Neural cell (in vitro differentiated cells): ENCODE measurements at regions not wholly inside any gene's neighbourhood (a gene's known extent, or its start where the extent isn't known, plus 50 kb on each side); places are given as distances from the start of the nearest gene placed in this dataset.

ENCODE experiments used
- H2AFZ ChIP-seq: fragments of 200-600, 300-800 bp; sonication (generic), shearing (Covaris generic); 2 replicates; pipeline ENCODE4 v1.6.0; 2014; ENCODE audit warnings: low read depth, mild to moderate bottlenecking, antibody characterized with exemption, low read length, moderate library complexity
- H3F3A ChIP-seq: fragments of 200-600 bp; shearing (Covaris generic); 2 replicates; pipeline ENCODE4 v1.6.1; 2016; ENCODE audit warnings: mild to moderate bottlenecking, moderate library complexity, mixed read lengths, antibody characterized with exemption, low read length; ENCODE audit not compliant: insufficient read depth, poor library complexity, severe bottlenecking
- H3K27ac ChIP-seq: fragments of 200-600, 300-800 bp; sonication (generic), shearing (Covaris generic); 2 replicates; pipeline ENCODE4 v1.5.1; 2014; ENCODE audit warnings: mild to moderate bottlenecking, low read length, moderate library complexity
- H3K27me3 ChIP-seq: fragments of 300-800, 200-600 bp; sonication (generic), shearing (Covaris generic); 2 replicates; pipeline ENCODE4 v1.6.0; 2014; ENCODE audit warnings: mild to moderate bottlenecking, low read depth, low read length, moderate library complexity; ENCODE audit not compliant: insufficient read depth
- H3K36me3 ChIP-seq: fragments of 300-800, 200-600 bp; sonication (generic), shearing (Covaris generic); 2 replicates; pipeline ENCODE4 v1.5.1; 2014; ENCODE audit warnings: mild to moderate bottlenecking, antibody characterized with exemption, low read length, moderate library complexity; ENCODE audit not compliant: insufficient read depth
- H3K4me2 ChIP-seq: fragments of 300-800, 200-600 bp; sonication (generic), shearing (Covaris generic); 2 replicates; pipeline ENCODE4 v1.6.0; 2014; ENCODE audit warnings: mild to moderate bottlenecking, low read length
- H3K4me3 ChIP-seq: fragments of 300-800, 200-600 bp; sonication (generic), shearing (Covaris generic); 2 replicates; pipeline ENCODE4 v1.5.1; 2014; ENCODE audit warnings: mild to moderate bottlenecking, low read length, moderate library complexity
- H3K79me2 ChIP-seq: fragments of 200-600 bp; shearing (Covaris generic); replicated peaks from 2 replicates; pipeline ENCODE4 v1.6.0; 2014; ENCODE audit warnings: mild to moderate bottlenecking, low read length, moderate library complexity; ENCODE audit not compliant: insufficient read depth
- H3K9ac ChIP-seq: fragments of 300-800, 200-600 bp; sonication (generic), shearing (Covaris generic); 2 replicates; pipeline ENCODE4 v1.6.1; 2016; ENCODE audit warnings: mild to moderate bottlenecking, low read length, mixed read lengths
- H3K9me2 ChIP-seq: fragments of 200-600 bp; shearing (Covaris generic); 2 replicates; pipeline ENCODE4 v1.6.1; 2016; ENCODE audit warnings: mild to moderate bottlenecking, low read length, mixed read lengths; ENCODE audit not compliant: insufficient read depth
- H3K9me3 ChIP-seq: fragments of 200-600, 300-800 bp; sonication (generic), shearing (Covaris generic); 2 replicates; pipeline ENCODE4 v1.6.1; 2016; ENCODE audit warnings: mild to moderate bottlenecking, mixed run types, low read length, moderate library complexity, mixed read lengths
- H4K20me1 ChIP-seq: fragments of 200-600 bp; shearing (Covaris generic); 2 replicates; pipeline ENCODE4 v1.6.1; 2016; ENCODE audit warnings: mild to moderate bottlenecking, mixed run types; ENCODE audit not compliant: insufficient read depth
- EP300 ChIP-seq: fragments of 450-650 bp; conservative IDR thresholded peaks from 2 replicates; pipeline ENCODE4 v1.6.1; 2014; ENCODE audit warnings: antibody characterized with exemption, mild to moderate bottlenecking, moderate library complexity; ENCODE audit not compliant: poor library complexity, severe bottlenecking
- EZH2 ChIP-seq: fragments of 200-600, 300-800 bp; shearing (Covaris generic), sonication (generic); IDR thresholded peaks from 2 replicates; pipeline ENCODE4 v1.6.1; 2014; ENCODE audit warnings: antibody characterized with exemption, low read length, borderline replicate concordance, mild to moderate bottlenecking; ENCODE audit not compliant: insufficient read depth, poor library complexity, severe bottlenecking
- MXI1 ChIP-seq: fragments of 450-650 bp; conservative IDR thresholded peaks from 2 replicates; pipeline ENCODE4 v1.6.1; 2014; ENCODE audit warnings: antibody characterized with exemption, mild to moderate bottlenecking; ENCODE audit not compliant: poor library complexity, severe bottlenecking
- POLR2AphosphoS5 ChIP-seq: IDR thresholded peaks from 2 replicates; pipeline ENCODE4 v1.6.1; 2012
- RAD21 ChIP-seq: fragments of 450-650 bp; conservative IDR thresholded peaks from 2 replicates; pipeline ENCODE4 v1.6.1; 2014; ENCODE audit warnings: antibody characterized with exemption, mild to moderate bottlenecking, moderate library complexity
- SMC3 ChIP-seq: fragments of 450-650 bp; conservative IDR thresholded peaks from 2 replicates; pipeline ENCODE4 v1.6.1; 2014; ENCODE audit warnings: antibody characterized with exemption, mild to moderate bottlenecking, moderate library complexity; ENCODE audit not compliant: poor library complexity
- TAF1 ChIP-seq: IDR thresholded peaks from 2 replicates; pipeline ENCODE4 v1.6.1; 2012; ENCODE audit warnings: low read depth
- TF ChIP-seq, protein P1 (sequence below): IDR thresholded peaks from 2 replicates; pipeline ENCODE4 v1.6.1; 2012; ENCODE audit warnings: borderline replicate concordance
- TF ChIP-seq, protein P2 (sequence below): fragments of 450-650 bp; IDR thresholded peaks from 2 replicates; pipeline ENCODE4 v1.5.1; 2014; ENCODE audit warnings: antibody characterized with exemption, mild to moderate bottlenecking, moderate library complexity; ENCODE audit not compliant: poor library complexity, severe bottlenecking

DNA sequence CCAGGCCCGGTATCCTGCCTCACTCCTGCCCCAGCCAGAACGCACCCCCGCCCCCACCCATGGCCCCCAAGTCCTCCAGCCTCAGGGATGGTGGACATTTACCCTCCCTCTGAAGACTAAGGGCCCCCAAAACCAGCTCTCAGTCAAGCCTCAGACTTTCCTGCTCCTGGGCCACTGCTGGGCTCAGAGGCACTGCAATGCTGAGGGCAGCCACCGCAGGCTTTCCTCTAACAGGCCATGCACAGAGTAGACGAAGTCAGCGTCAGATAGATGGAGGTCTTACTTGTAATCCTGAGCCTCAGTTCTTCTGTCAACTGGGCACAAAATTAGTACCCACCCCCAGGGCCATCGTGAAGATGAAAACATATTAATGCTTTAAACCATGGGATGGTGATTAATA lies 92.6 kb downstream of the TTC32 start:
- no peak overlapping the region for H3K9ac ChIP-seq
- no peaks in the 10 kb centered on the region for H3F3A ChIP-seq
- H3K79me2 ChIP-seq: no peaks in the 10 kb centered on the region
- no peak overlapping the region for H3K27ac ChIP-seq
- H3K9me3 ChIP-seq: no peaks in the 10 kb centered on the region
- no peak overlapping the region for H2AFZ ChIP-seq
- no peaks in the 10 kb centered on the region for H3K36me3 ChIP-seq
- H4K20me1 ChIP-seq: no peaks in the 10 kb centered on the region
- TF ChIP-seq TAF1: no peak
- no peak for TF ChIP-seq RAD21
- TF ChIP-seq POLR2AphosphoS5: no peak
- TF ChIP-seq, protein P1, sequence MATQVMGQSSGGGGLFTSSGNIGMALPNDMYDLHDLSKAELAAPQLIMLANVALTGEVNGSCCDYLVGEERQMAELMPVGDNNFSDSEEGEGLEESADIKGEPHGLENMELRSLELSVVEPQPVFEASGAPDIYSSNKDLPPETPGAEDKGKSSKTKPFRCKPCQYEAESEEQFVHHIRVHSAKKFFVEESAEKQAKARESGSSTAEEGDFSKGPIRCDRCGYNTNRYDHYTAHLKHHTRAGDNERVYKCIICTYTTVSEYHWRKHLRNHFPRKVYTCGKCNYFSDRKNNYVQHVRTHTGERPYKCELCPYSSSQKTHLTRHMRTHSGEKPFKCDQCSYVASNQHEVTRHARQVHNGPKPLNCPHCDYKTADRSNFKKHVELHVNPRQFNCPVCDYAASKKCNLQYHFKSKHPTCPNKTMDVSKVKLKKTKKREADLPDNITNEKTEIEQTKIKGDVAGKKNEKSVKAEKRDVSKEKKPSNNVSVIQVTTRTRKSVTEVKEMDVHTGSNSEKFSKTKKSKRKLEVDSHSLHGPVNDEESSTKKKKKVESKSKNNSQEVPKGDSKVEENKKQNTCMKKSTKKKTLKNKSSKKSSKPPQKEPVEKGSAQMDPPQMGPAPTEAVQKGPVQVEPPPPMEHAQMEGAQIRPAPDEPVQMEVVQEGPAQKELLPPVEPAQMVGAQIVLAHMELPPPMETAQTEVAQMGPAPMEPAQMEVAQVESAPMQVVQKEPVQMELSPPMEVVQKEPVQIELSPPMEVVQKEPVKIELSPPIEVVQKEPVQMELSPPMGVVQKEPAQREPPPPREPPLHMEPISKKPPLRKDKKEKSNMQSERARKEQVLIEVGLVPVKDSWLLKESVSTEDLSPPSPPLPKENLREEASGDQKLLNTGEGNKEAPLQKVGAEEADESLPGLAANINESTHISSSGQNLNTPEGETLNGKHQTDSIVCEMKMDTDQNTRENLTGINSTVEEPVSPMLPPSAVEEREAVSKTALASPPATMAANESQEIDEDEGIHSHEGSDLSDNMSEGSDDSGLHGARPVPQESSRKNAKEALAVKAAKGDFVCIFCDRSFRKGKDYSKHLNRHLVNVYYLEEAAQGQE: no peak
- TF ChIP-seq, protein P2, sequence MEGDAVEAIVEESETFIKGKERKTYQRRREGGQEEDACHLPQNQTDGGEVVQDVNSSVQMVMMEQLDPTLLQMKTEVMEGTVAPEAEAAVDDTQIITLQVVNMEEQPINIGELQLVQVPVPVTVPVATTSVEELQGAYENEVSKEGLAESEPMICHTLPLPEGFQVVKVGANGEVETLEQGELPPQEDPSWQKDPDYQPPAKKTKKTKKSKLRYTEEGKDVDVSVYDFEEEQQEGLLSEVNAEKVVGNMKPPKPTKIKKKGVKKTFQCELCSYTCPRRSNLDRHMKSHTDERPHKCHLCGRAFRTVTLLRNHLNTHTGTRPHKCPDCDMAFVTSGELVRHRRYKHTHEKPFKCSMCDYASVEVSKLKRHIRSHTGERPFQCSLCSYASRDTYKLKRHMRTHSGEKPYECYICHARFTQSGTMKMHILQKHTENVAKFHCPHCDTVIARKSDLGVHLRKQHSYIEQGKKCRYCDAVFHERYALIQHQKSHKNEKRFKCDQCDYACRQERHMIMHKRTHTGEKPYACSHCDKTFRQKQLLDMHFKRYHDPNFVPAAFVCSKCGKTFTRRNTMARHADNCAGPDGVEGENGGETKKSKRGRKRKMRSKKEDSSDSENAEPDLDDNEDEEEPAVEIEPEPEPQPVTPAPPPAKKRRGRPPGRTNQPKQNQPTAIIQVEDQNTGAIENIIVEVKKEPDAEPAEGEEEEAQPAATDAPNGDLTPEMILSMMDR: no peak
- TF ChIP-seq EZH2: no peak
- TF ChIP-seq EP300: no peak
- no peak for TF ChIP-seq MXI1
- TF ChIP-seq SMC3: no peak
- H3K27me3 ChIP-seq: no peaks in the 10 kb centered on the region
- H3K4me2 ChIP-seq: no peak overlapping the region
- H3K9me2 ChIP-seq: no peaks in the 10 kb centered on the region
- no peak overlapping the region for H3K4me3 ChIP-seq

DNA sequence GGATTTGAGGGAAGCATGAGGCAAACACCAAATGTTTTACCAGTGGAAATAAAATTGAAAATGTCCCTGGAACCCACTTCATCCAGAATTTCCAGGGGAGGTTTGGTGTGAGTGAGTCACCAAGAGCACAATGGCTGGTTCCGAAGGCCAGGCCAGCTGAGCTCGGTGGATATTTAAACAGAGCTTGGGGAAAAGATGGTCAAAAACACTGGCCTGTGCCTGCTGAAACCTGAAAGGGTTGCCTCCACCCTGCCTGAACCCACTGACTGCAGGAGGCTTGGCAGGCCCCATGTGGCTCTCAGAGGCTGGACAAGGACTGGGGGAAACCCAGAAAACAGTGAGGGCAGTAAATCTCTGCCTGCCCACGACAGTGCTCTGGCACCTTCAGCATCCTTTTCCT lies 93.9 kb downstream of the TTC32 start:
- Histone ChIP-seq H3F3A (no peaks in the 10 kb centered on the region), H3K27me3 (no peaks in the 10 kb centered on the region), H4K20me1 (no peaks in the 10 kb centered on the region), H3K4me3 (no peak overlapping the region), H3K9ac (no peak overlapping the region), H3K4me2 (no peak overlapping the region), H3K36me3 (no peaks in the 10 kb centered on the region), H3K9me3 (no peaks in the 10 kb centered on the region), H3K27ac (no peak overlapping the region), H3K9me2 (no peaks in the 10 kb centered on the region), H3K79me2 (no peaks in the 10 kb centered on the region), H2AFZ (no peak overlapping the region)
- no peak for TF ChIP-seq SMC3
- TF ChIP-seq RAD21: no peak

DNA sequence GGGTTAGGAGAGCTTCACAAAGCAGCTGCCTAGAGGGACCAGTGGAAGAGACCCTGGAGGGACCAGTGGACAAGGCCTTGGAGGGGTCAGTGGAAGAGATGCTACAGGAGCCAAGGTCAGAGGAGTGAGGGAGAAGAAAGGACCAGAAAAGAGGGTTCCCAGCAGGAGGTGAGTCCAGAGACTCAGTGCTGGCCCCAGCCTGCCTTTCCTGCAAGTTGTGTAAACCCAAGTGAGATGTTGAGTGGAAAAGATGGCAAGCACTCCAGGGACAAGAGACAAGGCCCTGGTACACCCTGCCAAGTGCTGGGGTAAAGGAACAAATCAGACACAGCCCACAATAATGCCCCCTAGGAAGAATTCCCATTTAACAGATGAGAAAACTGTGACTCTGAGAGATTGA lies 94.4 kb downstream of the TTC32 start:
- no peaks in the 10 kb centered on the region for H3K36me3 ChIP-seq

More for the DNA sequence above, 94.4 kb downstream of the TTC32 start:
- H3K4me3 ChIP-seq: no peak overlapping the region
- H3K9me2 ChIP-seq: no peaks in the 10 kb centered on the region
- H3K27me3 ChIP-seq: no peaks in the 10 kb centered on the region
- H3K27ac ChIP-seq: no peak overlapping the region
- no peaks in the 10 kb centered on the region for H3K9me3 ChIP-seq
- no peaks in the 10 kb centered on the region for H3K79me2 ChIP-seq
- no peak overlapping the region for H3K9ac ChIP-seq
- H3K4me2 ChIP-seq: no peak overlapping the region
- H2AFZ ChIP-seq: no peak overlapping the region
- H3F3A ChIP-seq: no peaks in the 10 kb centered on the region
- TF ChIP-seq RAD21: no peak
- TF ChIP-seq, protein P2: no peak
- TF ChIP-seq MXI1: no peak
- no peak for TF ChIP-seq TAF1
- TF ChIP-seq POLR2AphosphoS5: no peak
- TF ChIP-seq EZH2: no peak
- no peaks in the 10 kb centered on the region for H4K20me1 ChIP-seq
